Stimulated activated CD4-positive, alpha-beta T cell treated with anti-CD3 and anti-CD28 coated beads, TNF-alpha, amount 100 ng/mL, for 48 hours (primary cell): ENCODE measurements at regions not wholly inside any gene's neighbourhood (a gene's known extent, or its start where the extent isn't known, plus 50 kb on each side); places are given as distances from the start of the nearest gene placed in this dataset.

Experiments
- DNase-seq, 3 donors: peaks; one replicate each; pipeline ENCODE4 v3.0.0-alpha.2; 2020; ENCODE audit warnings: low read depth in 3 of 3

GRCh38 chr1:62981434-62981833 is 197.5 kb downstream of the ATG4C start:
- no peak for DNase-seq

DNA sequence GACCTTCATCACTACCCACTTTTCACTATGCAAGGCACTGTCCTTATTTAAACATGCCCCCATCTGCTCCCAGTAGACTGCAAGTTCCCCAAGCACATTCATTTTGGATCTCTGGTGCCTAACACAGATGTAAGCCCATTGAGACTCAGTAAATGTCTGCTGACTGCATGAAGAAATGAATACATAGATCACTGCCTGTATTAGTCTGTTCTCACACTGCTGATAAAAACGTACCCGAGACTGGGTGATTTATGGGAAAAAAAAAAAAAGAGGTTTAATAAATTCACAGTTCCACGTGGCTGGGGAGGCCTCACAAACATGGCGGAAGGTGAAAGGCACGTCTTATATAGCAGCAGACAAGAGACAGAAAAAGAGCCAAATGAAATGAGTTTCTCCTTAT is 204.9 kb downstream of the ATG4C start:
- no peak for DNase-seq

DNA sequence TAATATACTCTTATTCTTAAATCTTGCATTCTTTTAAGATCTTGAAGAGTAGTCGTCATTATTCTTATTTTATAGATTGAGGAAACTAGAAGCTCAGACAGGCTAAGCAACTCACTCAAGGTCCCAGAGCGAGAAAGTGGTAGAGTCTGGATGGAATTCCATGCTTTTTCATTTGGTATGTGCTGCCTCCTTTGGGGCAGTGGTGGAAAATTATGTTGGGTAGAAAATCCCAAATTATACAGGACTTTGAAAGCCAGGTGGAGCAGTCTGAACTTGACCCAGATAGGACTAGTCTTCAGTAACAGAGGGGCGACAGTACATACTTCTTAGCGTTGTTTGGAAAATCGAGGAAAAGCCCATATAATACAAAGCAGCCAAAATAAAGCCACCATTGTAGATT is 205.6 kb downstream of the ATG4C start:
- no peak for DNase-seq

GRCh38 chr1:62991152-62991551 is 207.2 kb downstream of the ATG4C start:
- DNase-seq: no peak

DNA sequence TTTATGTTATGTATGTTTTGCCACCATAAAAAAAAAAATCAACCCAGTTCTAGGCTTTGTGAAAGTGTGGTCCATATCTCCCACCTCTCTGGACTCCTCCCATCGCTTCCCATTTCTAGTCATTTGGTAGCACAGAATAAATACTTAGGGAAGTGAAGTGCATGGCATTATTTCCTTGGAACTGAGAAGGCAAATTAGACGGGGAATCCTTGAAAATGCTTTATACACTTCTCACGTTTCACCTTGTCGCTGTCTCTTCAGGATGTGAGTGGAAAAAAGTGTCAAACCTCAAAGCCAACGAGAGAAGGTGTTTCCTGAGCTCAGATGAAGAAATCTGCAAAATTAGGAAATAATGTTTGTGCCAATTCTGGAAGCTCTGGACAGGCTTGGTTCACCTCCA is 209.9 kb downstream of the ATG4C start:
- DNase-seq: no peak

- no peak for DNase-seq
These were observed 211.2 kb downstream of the ATG4C start for GRCh38 chr1:62995173-62995572.

- DNase-seq: no peak
These were observed 214.0 kb downstream of the ATG4C start for GRCh38 chr1:62997884-62998283.

DNA sequence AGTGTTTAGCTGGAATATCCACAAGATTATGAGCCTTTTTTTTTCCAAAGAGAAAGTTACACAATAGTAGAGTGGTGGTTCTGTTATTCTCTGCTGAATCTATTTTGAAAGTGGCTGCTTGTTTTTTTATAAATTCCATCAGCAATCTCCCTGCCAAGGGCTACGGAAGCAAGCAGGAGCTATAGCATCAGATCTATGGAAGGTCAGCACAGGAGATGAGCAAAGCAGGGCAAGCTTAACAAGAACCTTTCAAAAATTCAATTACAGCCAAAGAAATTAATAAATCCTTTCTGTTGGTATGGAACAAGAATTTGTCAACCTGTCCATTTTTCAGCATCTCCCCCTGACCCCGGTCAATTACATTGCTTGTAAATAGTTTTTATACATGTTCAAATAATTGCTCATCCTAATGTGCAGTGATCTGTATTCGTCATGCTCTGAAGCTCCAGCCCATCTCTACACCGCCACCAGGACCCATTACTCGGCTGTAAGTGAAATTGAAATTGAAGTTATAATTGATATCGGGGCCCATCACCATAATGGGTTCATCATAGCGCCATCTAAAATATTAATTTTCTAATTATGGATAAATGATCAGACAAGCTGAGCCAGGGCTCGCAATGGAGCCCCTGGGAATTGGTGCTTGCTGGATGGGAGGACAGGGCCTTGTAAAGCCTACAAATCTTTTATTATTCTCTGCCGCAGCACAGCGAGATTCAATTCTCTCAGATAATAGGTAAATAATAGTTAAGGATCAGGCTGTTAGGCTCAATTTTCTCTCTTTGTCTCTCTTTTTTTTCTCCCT is 215.1 kb downstream of the ATG4C start:
- DNase-seq: no peak

DNA sequence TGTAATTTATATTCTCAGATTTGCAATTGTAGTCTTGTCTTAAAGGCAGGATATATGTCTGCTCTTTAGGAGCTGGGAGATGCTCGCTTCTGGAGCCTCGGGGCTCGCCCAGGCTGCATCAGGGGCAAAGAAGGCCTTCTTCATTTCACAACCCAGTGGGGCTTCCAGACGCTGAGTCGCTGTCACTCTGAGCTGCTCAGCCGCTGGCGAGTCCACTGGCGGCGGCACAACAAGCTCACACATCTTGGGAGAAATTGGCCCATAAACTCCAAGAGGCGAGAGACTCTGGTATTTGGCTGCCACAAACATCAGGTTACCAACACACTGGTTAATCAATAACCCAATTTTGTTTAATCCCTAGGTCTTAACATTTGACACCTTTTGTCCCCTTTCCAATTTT is 216.6 kb downstream of the ATG4C start:
- no peak for DNase-seq

DNA sequence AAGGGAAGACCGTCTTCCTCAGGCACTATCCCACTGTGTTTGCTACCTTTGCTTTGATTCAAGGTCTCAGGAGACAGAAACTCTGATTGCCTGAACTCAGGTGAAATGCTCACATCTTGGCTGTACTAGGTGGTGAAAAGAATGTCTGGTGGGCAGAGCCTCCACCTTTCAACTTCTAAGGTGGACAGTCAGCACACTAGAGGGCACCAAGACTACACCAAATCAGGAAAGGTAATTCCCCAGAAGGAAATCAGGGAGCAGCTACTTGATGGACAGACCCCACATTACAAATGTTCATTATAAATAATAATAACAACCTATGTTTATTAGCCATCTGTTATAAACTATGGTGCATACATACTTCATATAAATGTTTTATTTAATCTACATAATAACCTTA is 220.9 kb downstream of the ATG4C start:
- DNase-seq: no peak

GRCh38 chr1:63005812-63006211 is 221.9 kb downstream of the ATG4C start:
- DNase-seq: no peak

DNA sequence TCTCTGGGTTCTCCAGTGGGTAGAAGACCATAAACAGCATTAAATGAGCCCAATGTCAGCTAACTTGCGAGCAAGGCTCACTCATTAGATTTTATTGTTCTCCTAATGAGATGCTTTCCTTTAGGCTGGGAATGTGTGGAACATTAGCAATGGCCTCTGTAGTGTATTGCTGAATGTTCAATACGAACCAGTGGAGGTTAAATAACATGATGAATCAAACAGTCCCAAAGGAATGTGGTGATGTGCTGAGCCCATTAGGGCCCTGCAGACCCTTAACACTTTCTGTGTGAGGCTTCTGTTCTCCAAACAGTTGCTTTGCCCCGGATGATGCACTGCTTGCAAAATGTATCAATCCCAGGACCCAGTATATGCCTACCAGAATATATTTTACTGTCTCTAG is 225.5 kb downstream of the ATG4C start:
- no peak for DNase-seq

DNA sequence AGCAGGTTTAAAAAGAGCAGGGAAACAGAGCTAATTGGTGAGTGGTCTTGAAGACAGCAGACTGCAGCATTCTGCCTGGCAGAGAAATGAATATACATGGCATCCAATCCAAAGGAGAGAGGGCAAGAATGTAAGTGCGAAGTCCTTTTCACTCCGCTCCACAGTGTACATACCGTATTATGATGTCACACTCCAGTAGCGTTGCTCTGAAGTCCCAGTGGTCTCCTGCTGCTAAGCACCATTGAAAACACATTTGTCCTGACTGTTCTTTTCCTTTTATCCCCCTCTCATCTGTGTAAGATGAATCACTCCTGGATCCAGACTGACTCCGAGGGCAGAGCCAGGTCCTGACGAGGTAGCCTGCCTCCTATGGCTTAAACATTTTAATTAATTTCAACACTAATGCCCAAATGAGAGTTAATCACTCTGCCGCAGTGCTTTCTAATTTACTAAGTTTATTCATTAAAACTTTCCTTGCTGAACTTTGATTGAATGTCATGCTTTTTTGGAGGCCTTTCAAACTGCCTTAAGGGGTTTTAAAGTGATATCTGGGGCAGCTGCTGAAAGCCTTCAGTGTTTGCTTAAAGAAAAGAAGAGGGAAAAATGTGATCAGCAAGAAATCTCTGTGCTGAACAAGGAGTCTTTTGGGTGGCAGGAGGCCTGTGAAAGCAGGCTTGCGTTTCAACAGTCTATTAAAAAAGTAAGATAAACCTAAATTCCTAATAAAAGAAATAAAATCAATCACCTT is 227.2 kb downstream of the ATG4C start:
- no peak for DNase-seq

- no peak for DNase-seq
These were observed 228.4 kb downstream of the ATG4C start for GRCh38 chr1:63012339-63012738.

DNA sequence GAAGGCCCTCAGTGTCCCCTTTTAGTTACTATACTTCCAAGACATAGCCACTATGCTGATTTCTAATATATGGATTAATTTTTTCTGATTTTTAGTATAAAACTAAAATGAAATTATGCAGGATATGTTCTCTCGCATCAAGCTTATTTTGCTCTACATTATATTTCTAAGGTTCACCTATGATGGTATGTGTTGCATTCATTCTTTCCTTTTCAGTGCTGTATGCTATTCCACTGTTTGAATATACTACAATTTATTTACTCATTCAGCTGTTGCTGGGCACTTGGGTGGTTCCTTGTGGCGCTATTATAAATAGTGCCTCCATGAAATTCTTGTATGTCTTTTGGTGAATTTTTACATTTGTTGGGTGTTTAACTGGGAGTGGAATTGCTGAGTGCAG is 230.3 kb downstream of the ATG4C start:
- DNase-seq: no peak

DNA sequence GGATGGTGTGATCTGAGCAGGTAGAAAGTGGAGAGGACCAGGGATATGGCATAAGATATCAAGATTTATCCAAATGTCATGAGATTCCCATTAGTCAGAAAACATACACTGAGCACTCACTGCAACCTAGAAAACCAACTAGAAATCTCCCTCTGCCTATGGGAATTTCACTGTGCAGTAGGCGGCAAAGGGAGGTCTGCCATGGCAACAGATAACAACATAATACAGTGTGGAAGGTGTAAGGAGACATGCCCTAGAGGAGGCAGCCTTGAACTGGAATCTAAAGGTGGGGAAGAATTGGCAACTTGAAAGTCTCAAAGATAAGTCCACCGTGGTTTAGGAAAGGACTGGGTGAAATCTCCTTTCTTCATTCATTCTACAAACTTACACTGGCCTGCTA is 238.4 kb downstream of the ATG4C start:
- DNase-seq: no peak

GRCh38 chr1:63023171-63023570 is 239.2 kb downstream of the ATG4C start:
- no peak for DNase-seq

- no peak for DNase-seq
These were observed 239.7 kb downstream of the ATG4C start for GRCh38 chr1:63023637-63024036.

GRCh38 chr1:63024132-63024531 is 240.2 kb downstream of the ATG4C start:
- no peak for DNase-seq

DNA sequence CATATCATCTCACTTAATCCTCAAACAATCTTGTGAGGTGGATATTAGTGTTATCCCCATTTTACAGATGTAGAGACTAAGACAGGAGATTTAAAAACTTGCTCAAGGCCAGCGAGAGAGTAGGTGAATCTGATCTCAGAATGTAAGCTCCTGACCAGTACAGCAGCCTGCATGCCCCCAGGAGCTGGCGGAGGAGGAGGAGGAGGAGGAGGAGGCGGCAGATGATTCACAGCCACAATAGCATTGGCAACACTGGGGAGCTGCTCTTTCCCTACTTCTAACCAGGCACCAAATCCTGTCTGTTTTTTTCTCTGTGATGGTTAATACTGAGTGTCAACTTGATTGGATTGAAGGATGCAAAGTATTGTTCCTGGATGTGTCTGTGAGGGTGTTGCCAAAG is 243.2 kb downstream of the ATG4C start:
- no peak for DNase-seq

- no peak for DNase-seq
These were observed 248.2 kb downstream of the ATG4C start for GRCh38 chr1:63032171-63032570.

GRCh38 chr1:63033211-63033610 is 249.3 kb downstream of the ATG4C start:
- no peak for DNase-seq

GRCh38 chr1:63034256-63034655 is 250.3 kb downstream of the ATG4C start:
- no peak for DNase-seq
